GM23248 (cell line): ENCODE measurements at regions not wholly inside any gene's neighbourhood (a gene's known extent, or its start where the extent isn't known, plus 50 kb on each side); places are given as distances from the start of the nearest gene placed in this dataset.

Experiments used
- DNase-seq: peaks from one replicate; pipeline ENCODE4 v3.0.0-alpha.2; 2015
- H2AFZ ChIP-seq: fragments of 200-600 bp; sonication (generic); 2 replicates; pipeline ENCODE4 v1.6.1; 2016; ENCODE audit warnings: antibody characterized with exemption
- H3F3A ChIP-seq: fragments of 200-600 bp; sonication (generic); 2 replicates; pipeline ENCODE4 v1.6.1; 2016; ENCODE audit warnings: mild to moderate bottlenecking, antibody characterized with exemption, mixed run types; ENCODE audit not compliant: insufficient read depth
- H3K27ac ChIP-seq: fragments of 200-600 bp; sonication (generic); 2 replicates; pipeline ENCODE4 v1.5.1; 2016; ENCODE audit warnings: mild to moderate bottlenecking
- H3K27me3 ChIP-seq: fragments of 200-600 bp; sonication (generic); replicated peaks from 2 replicates; pipeline ENCODE4 v1.6.1; 2016; ENCODE audit warnings: mild to moderate bottlenecking; ENCODE audit not compliant: insufficient read depth
- H3K36me3 ChIP-seq: fragments of 200-600 bp; sonication (generic); 2 replicates; pipeline ENCODE4 v1.6.1; 2016; ENCODE audit warnings: low read depth, mild to moderate bottlenecking
- H3K4me1 ChIP-seq: fragments of 200-600 bp; sonication (generic); 2 replicates; pipeline ENCODE4 v1.6.1; 2016; ENCODE audit warnings: mild to moderate bottlenecking; ENCODE audit not compliant: insufficient read depth
- H3K4me2 ChIP-seq: fragments of 200-600 bp; sonication (generic); one replicate; pipeline ENCODE4 v1.6.1; 2016; ENCODE audit warnings: mild to moderate bottlenecking; ENCODE audit not compliant: unreplicated experiment
- H3K4me3 ChIP-seq: fragments of 200-600 bp; sonication (generic); 2 replicates; pipeline ENCODE4 v1.5.1; 2016; ENCODE audit warnings: mild to moderate bottlenecking
- H3K79me2 ChIP-seq: fragments of 200-600 bp; sonication (generic); 2 replicates; pipeline ENCODE4 v1.6.1; 2016; ENCODE audit warnings: mild to moderate bottlenecking; ENCODE audit not compliant: insufficient read depth
- H3K9ac ChIP-seq: fragments of 200-600 bp; sonication (generic); 2 replicates; pipeline ENCODE4 v1.6.1; 2016; ENCODE audit warnings: mild to moderate bottlenecking
- H3K9me2 ChIP-seq: fragments of 200-600 bp; sonication (generic); 2 replicates; pipeline ENCODE4 v1.6.1; 2016; ENCODE audit warnings: mixed run types, mild to moderate bottlenecking, moderate library complexity; ENCODE audit not compliant: insufficient read depth
- H3K9me3 ChIP-seq: fragments of 200-600 bp; sonication (generic); one replicate; pipeline ENCODE4 v1.6.1; 2017; ENCODE audit warnings: low read depth
- H4K20me1 ChIP-seq: fragments of 200-600 bp; sonication (generic); 2 replicates; pipeline ENCODE4 v1.6.0; 2016; ENCODE audit not compliant: insufficient read depth
- EZH2 ChIP-seq: fragments of 200-600 bp; sonication (generic); IDR thresholded peaks from 2 replicates; pipeline ENCODE4 v1.6.1; 2018; ENCODE audit warnings: antibody characterized with exemption, mild to moderate bottlenecking; ENCODE audit not compliant: insufficient read depth, poor library complexity, severe bottlenecking
- EZH2phosphoT487 ChIP-seq: fragments of 200-600 bp; sonication (generic); IDR thresholded peaks from 2 replicates; pipeline ENCODE4 v1.6.1; 2018; ENCODE audit warnings: antibody characterized with exemption, moderate library complexity, mild to moderate bottlenecking, low read depth; ENCODE audit not compliant: insufficient read depth
- WGBS, 2 experiments: methylation state at CpG; one replicate each; pipeline ENCODE4 v1.1.6; 2015 to 2017; ENCODE audit warnings: low lambda C conversion rate in 2 of 2, low coverage in 1 of 2; ENCODE audit errors: missing lambda C conversion rate in 2 of 2; 5-methylcytosine and 5-hydroxymethylcytosine counted together
- in situ Hi-C: fragments of 300-500 bp; cut with MboI; formaldehyde crosslinking; loops from 2 replicates; pipeline ENCODE4 v1.15.0; 2020

DNA sequence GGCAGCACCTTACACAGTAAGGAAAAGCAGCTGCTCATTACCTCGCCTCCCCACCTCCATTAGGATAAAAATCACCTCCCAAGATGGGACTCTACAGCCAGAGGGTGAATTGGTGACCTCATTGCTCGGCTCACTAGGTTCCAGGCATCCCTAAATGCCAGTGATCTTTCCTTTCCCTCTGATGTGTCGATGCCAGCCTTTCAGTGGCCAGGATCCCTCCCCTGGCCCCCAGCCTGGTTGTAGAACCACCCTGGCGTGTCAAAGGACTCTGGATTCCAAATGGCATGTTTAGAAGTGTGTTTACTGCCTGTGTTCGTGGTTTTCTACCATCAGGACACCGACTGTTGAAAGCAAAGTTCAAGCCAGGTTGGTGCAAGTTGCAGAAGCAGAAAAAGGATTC lies 72.1 kb upstream of the LYRM9 start:
- Histone ChIP-seq H3K4me3 (no peak overlapping the region), H3K36me3 (no peaks in the 10 kb centered on the region), H3F3A (no peaks in the 10 kb centered on the region), H3K9me2 (no peaks in the 10 kb centered on the region), H3K79me2 (no peaks in the 10 kb centered on the region), H3K4me2 (no peak overlapping the region), H3K9me3 (no peaks in the 10 kb centered on the region), H4K20me1 (no peaks in the 10 kb centered on the region), H3K4me1 (no peaks in the 10 kb centered on the region), H3K27ac (no peak overlapping the region), H2AFZ (no peak overlapping the region), H3K27me3 (peaks cover 4% of the 10 kb centered on the region; the same call in 1 of the 2 replicates), H3K9ac (no peak overlapping the region)
- DNase-seq: no peak
- WGBS, 2 experiments: 29 to 31% methylated on average over 6 of the region's 6 CpGs
- in situ Hi-C loops: no loop called here
- TF ChIP-seq EZH2phosphoT487 (no peak), EZH2 (no peak)

GRCh38 chr17:27968206-27968732 lies 74.2 kb upstream of the NLK start:
- in situ Hi-C loops: no loop called here
- H3K9me3 ChIP-seq: no peaks in the 10 kb centered on the region

GRCh38 chr17:27970587-27970986 lies 71.9 kb upstream of the NLK start:
- no peak overlapping the region for H3K27ac ChIP-seq

More at GRCh38 chr17:27968206-27968732, 74.2 kb upstream of the NLK start:
- Histone ChIP-seq H3K79me2 (no peaks in the 10 kb centered on the region), H3F3A (no peaks in the 10 kb centered on the region), H3K9ac (no peak overlapping the region), H4K20me1 (no peaks in the 10 kb centered on the region), H3K4me1 (no peaks in the 10 kb centered on the region), H3K4me2 (no peak overlapping the region), H3K36me3 (no peaks in the 10 kb centered on the region), H3K9me2 (no peaks in the 10 kb centered on the region), H3K4me3 (no peak overlapping the region), H2AFZ (no peak overlapping the region), H3K27ac (no peak overlapping the region), H3K27me3 (peaks cover 4% of the 10 kb centered on the region; the same call in 1 of the 2 replicates)
- no peak for DNase-seq
- TF ChIP-seq EZH2 (no peak), EZH2phosphoT487 (no peak)
- WGBS, 2 experiments: 64 to 72% methylated on average over 8 of the region's 8 CpGs

GRCh38 chr17:27973258-27974044 lies 69.0 kb upstream of the NLK start:
- no peak for DNase-seq
- no peak overlapping the region for H3K4me2 ChIP-seq
- no peaks in the 10 kb centered on the region for H3K36me3 ChIP-seq
- no peak overlapping the region for H3K27ac ChIP-seq
- H3K9ac ChIP-seq: no peak overlapping the region
- no peaks in the 10 kb centered on the region for H3K27me3 ChIP-seq
- in situ Hi-C loops: no loop called here
- no peaks in the 10 kb centered on the region; the same call in 1 of the 2 replicates for H3K9me2 ChIP-seq
- no peak overlapping the region for H3K4me3 ChIP-seq
- 72 to 75% methylated on average over 5 of the region's 5 CpGs for WGBS, 2 experiments
- H2AFZ ChIP-seq: no peak overlapping the region
- H4K20me1 ChIP-seq: no peaks in the 10 kb centered on the region
- no peaks in the 10 kb centered on the region for H3K9me3 ChIP-seq
- no peaks in the 10 kb centered on the region for H3K79me2 ChIP-seq
- no peaks in the 10 kb centered on the region for H3K4me1 ChIP-seq
- no peak for TF ChIP-seq EZH2phosphoT487
- no peak for TF ChIP-seq EZH2
- no peaks in the 10 kb centered on the region for H3F3A ChIP-seq

More at GRCh38 chr17:27970587-27970986, 71.9 kb upstream of the NLK start:
- no peak overlapping the region for H3K4me3 ChIP-seq
- no peaks in the 10 kb centered on the region for H3F3A ChIP-seq
- WGBS, 2 experiments: 61 to 65% methylated on average over 3 of the region's 3 CpGs
- no peaks in the 10 kb centered on the region for H3K36me3 ChIP-seq
- H3K4me1 ChIP-seq: no peaks in the 10 kb centered on the region
- in situ Hi-C loops: no loop called here
- H2AFZ ChIP-seq: no peak overlapping the region
- H4K20me1 ChIP-seq: no peaks in the 10 kb centered on the region
- H3K9ac ChIP-seq: no peak overlapping the region
- H3K4me2 ChIP-seq: no peak overlapping the region
- DNase-seq: no peak
- no peaks in the 10 kb centered on the region for H3K9me2 ChIP-seq
- H3K79me2 ChIP-seq: no peaks in the 10 kb centered on the region
- H3K27me3 ChIP-seq: no peaks in the 10 kb centered on the region
- TF ChIP-seq EZH2phosphoT487 (no peak), EZH2 (no peak)
- H3K9me3 ChIP-seq: no peaks in the 10 kb centered on the region
